OCI-LY7 (cell line): ENCODE measurements at regions not wholly inside any gene's neighbourhood (a gene's known extent, or its start where the extent isn't known, plus 50 kb on each side); places are given as distances from the start of the nearest gene placed in this dataset.

Source experiments
- EZH2phosphoT487 ChIP-seq: fragments of 200-600 bp; sonication (generic); IDR thresholded peaks from 2 replicates; pipeline ENCODE4 v1.6.1; 2018; ENCODE audit warnings: low read depth, borderline replicate concordance, mild to moderate bottlenecking, mixed run types, antibody characterized with exemption, low read length, moderate library complexity, mixed read lengths
- TF ChIP-seq, protein P1 (sequence below): fragments of 200-600 bp; sonication (generic); conservative IDR thresholded peaks from 2 replicates; pipeline ENCODE4 v1.5.1; 2014; ENCODE audit warnings: mild to moderate bottlenecking, antibody characterized with exemption, low read length, moderate library complexity, mixed read lengths

DNA sequence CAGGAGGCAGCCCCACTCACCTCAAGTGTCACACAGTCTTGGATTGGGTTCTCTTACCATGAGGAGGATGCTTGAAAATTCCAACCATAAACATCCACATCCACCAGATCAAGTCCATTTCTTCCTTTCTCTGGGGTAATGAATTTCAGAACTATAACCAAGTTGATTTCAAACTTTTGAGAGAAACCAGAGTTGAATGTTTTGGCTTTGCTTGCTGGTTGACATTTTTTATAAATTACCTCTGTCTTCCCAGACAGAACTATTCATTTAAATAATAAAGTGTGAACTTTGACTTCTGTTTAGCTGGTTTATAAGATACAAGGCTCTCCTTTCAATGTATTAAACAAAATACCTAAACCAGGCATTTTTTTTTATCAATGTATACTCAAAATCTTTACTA is 550.7 kb downstream of the KCTD12 start:
- TF ChIP-seq, protein P1, sequence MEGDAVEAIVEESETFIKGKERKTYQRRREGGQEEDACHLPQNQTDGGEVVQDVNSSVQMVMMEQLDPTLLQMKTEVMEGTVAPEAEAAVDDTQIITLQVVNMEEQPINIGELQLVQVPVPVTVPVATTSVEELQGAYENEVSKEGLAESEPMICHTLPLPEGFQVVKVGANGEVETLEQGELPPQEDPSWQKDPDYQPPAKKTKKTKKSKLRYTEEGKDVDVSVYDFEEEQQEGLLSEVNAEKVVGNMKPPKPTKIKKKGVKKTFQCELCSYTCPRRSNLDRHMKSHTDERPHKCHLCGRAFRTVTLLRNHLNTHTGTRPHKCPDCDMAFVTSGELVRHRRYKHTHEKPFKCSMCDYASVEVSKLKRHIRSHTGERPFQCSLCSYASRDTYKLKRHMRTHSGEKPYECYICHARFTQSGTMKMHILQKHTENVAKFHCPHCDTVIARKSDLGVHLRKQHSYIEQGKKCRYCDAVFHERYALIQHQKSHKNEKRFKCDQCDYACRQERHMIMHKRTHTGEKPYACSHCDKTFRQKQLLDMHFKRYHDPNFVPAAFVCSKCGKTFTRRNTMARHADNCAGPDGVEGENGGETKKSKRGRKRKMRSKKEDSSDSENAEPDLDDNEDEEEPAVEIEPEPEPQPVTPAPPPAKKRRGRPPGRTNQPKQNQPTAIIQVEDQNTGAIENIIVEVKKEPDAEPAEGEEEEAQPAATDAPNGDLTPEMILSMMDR = no peak
- TF ChIP-seq EZH2phosphoT487 = no peak
